Gastroesophageal sphincter (tissue), 4 donors: ENCODE measurements at regions not wholly inside any gene's neighbourhood (a gene's known extent, or its start where the extent isn't known, plus 50 kb on each side); places are given as distances from the start of the nearest gene placed in this dataset.

Experiments used
- ATAC-seq: fragments of 150-250 bp; one replicate; pipeline ENCODE4 v1.9.1; 2016; ENCODE audit warnings: mild to moderate bottlenecking, moderate library complexity
- H3K27ac ChIP-seq, 4 donors: fragments of 200-600 bp; sonication (generic) in 3 of 4; 1 replicate in 3 of 4; 2 replicates in 1 of 4; pipeline ENCODE4 v1.5.1; 2016 to 2019
- H3K27me3 ChIP-seq: fragments of 200-600 bp; sonication (generic); one replicate; pipeline ENCODE4 v1.5.1; 2019
- H3K36me3 ChIP-seq, 2 donors: fragments of 200-600 bp; sonication (generic); one replicate each; pipeline ENCODE4 v1.5.1; 2019; ENCODE audit warnings: control low read depth in 1 of 2
- H3K4me1 ChIP-seq, 3 donors: fragments of 200-600 bp; sonication (generic); 1 replicate in 2 of 3; 2 replicates in 1 of 3; pipeline ENCODE4 v1.5.1; 2016 to 2019; ENCODE audit warnings: control low read depth in 2 of 3
- H3K4me3 ChIP-seq, 2 donors: fragments of 200-600 bp; sonication (generic); one replicate each; pipeline ENCODE4 v1.5.1; 2019; ENCODE audit warnings: mild to moderate bottlenecking in 1 of 2, moderate library complexity in 1 of 2
- H3K9me3 ChIP-seq, 3 donors: fragments of 200-600 bp; sonication (generic); one replicate each; pipeline ENCODE4 v1.5.1; 2017 to 2019; ENCODE audit warnings: control low read depth in 2 of 3
- CTCF ChIP-seq, 4 experiments: fragments of 200-600 bp in 2 of 4; fragments of 450-650 bp in 2 of 4; sonication (generic) in 1 of 4; IDR thresholded peaks; one replicate each; pipeline ENCODE4 v1.5.1; 2017 to 2019; ENCODE audit warnings: antibody characterized with exemption in 4 of 4, mild to moderate bottlenecking in 2 of 4, moderate library complexity in 2 of 4
- EP300 ChIP-seq: sonication (generic); formaldehyde crosslinking; IDR thresholded peaks from one replicate; pipeline ENCODE4 v1.6.1; 2017; ENCODE audit warnings: antibody characterized with exemption, mild to moderate bottlenecking
- POLR2A ChIP-seq, 2 donors: fragments of 450-650 bp; IDR thresholded peaks; one replicate each; pipeline ENCODE4 v1.6.1; 2017; ENCODE audit warnings: antibody characterized with exemption in 2 of 2, mild to moderate bottlenecking in 2 of 2, moderate library complexity in 1 of 2
- POLR2AphosphoS5 ChIP-seq: sonication (generic); formaldehyde crosslinking; IDR thresholded peaks from one replicate; pipeline ENCODE4 v1.6.1; 2017; ENCODE audit warnings: antibody characterized with exemption
- WGBS, 2 donors: methylation state at CpG; one replicate each; pipeline ENCODE4 v1.1.5; 2018; ENCODE audit warnings: low coverage in 1 of 2; 5-methylcytosine and 5-hydroxymethylcytosine counted together

- no peaks in the 10 kb centered on the region for H3K4me1 ChIP-seq
- WGBS, 2 donors = 79 to 85% methylated on average over 2 to 4 of the region's 4 CpGs
- no peak for ATAC-seq
Measured at GRCh38 chr18:40040574-40040973, 1914.5 kb upstream of the PIK3C3 start.

GRCh38 chr18:40037356-40037755 lies 1917.7 kb upstream of the PIK3C3 start:
- no peaks in the 10 kb centered on the region for H3K9me3 ChIP-seq
- TF ChIP-seq CTCF (IDR thresholded peaks at IDR 0.05) (no peak), POLR2AphosphoS5 (no peak), POLR2A (IDR thresholded peaks at IDR 0.05) (no peak), EP300 (no peak)
- WGBS, 2 donors = 86 to 93% methylated on average over 4 to 6 of the region's 6 CpGs
- H3K4me3 ChIP-seq = no peak overlapping the region
- H3K4me1 ChIP-seq = no peaks in the 10 kb centered on the region
- H3K27ac ChIP-seq = no peak overlapping the region
- H3K27me3 ChIP-seq = no peaks in the 10 kb centered on the region
- H3K36me3 ChIP-seq = no peaks in the 10 kb centered on the region
- no peak for ATAC-seq

More at GRCh38 chr18:40040574-40040973, 1914.5 kb upstream of the PIK3C3 start:
- Histone ChIP-seq H3K36me3 (no peaks in the 10 kb centered on the region), H3K4me3 (no peak overlapping the region), H3K27me3 (no peaks in the 10 kb centered on the region), H3K27ac (no peak overlapping the region), H3K9me3 (no peaks in the 10 kb centered on the region)
- no peak for TF ChIP-seq EP300
- TF ChIP-seq POLR2A (IDR thresholded peaks at IDR 0.05) = no peak
- no peak for TF ChIP-seq CTCF (IDR thresholded peaks at IDR 0.05)

- ATAC-seq = no peak
- no peaks in the 10 kb centered on the region for H3K4me1 ChIP-seq
- no peaks in the 10 kb centered on the region for H3K9me3 ChIP-seq
- H3K27me3 ChIP-seq = no peaks in the 10 kb centered on the region
- 94 to 100% methylated on average over 1 of the region's 1 CpG for WGBS, 2 donors
- no peaks in the 10 kb centered on the region for H3K36me3 ChIP-seq
- no peak overlapping the region for H3K27ac ChIP-seq
- TF ChIP-seq EP300 = no peak
- no peak for TF ChIP-seq POLR2AphosphoS5
- TF ChIP-seq CTCF (IDR thresholded peaks at IDR 0.05) = no peak
- no peak for TF ChIP-seq POLR2A (IDR thresholded peaks at IDR 0.05)
- H3K4me3 ChIP-seq = no peak overlapping the region
Measured at GRCh38 chr18:40036861-40037260, 1918.2 kb upstream of the PIK3C3 start.

- H3K27me3 ChIP-seq = no peaks in the 10 kb centered on the region
Measured at GRCh38 chr18:40035966-40036365, 1919.1 kb upstream of the PIK3C3 start.

More at GRCh38 chr18:40035966-40036365, 1919.1 kb upstream of the PIK3C3 start:
- no peak for ATAC-seq
- H3K36me3 ChIP-seq = no peaks in the 10 kb centered on the region
- TF ChIP-seq POLR2A (IDR thresholded peaks at IDR 0.05) (no peak), POLR2AphosphoS5 (no peak), CTCF (IDR thresholded peaks at IDR 0.05) (no peak), EP300 (no peak)
- no peaks in the 10 kb centered on the region for H3K4me1 ChIP-seq
- no peak overlapping the region for H3K4me3 ChIP-seq
- H3K9me3 ChIP-seq = no peaks in the 10 kb centered on the region
- WGBS, 2 donors = 70 to 79% methylated on average over 1 of the region's 1 CpG
- no peak overlapping the region for H3K27ac ChIP-seq
